ENCODE measurements at regions not wholly inside any gene's neighbourhood (a gene's known extent, or its start where the extent isn't known, plus 50 kb on each side); places are given as distances from the start of the nearest gene placed in this dataset.

GRCh38 chr7:114212721-114213429 lies 201.7 kb upstream of the FOXP2 start:
- Histone ChIP-seq H3K4me1 (ENCODE audit: insufficient read depth, low read length) (no peaks in the 10 kb centered on the region), H2AFZ (ENCODE audit: low read length) (no peak overlapping the region), H3K27ac (ENCODE audit: extremely low read length, insufficient read depth, low read length) (no peak overlapping the region), H3K79me2 (ENCODE audit: insufficient read depth, low read length) (no peaks in the 10 kb centered on the region), H3K9me3 (ENCODE audit: low read length) (no peaks in the 10 kb centered on the region), H3K36me3 (replicated peaks in 1 of 2; ENCODE audit: control insufficient read depth in 1 of 2, insufficient read depth in 2 of 2, low read length in 2 of 2) (no peaks in the 10 kb centered on the region), H3K4me3 (replicated peaks in 1 of 3; ENCODE audit: insufficient read depth in 1 of 3, low read depth in 2 of 3, low read length in 3 of 3) (no peak overlapping the region), H3K27me3 (ENCODE audit: control insufficient read depth in 1 of 2, insufficient read depth in 2 of 2, low read length in 2 of 2) (no peaks in the 10 kb centered on the region), H3K9ac (ENCODE audit: insufficient read depth, low read depth, low read length) (no peak overlapping the region), H3K4me2 (ENCODE audit: low read depth, low read length) (no peak overlapping the region), H4K20me1 (ENCODE audit: insufficient read depth, low read length) (no peaks in the 10 kb centered on the region)
- in situ Hi-C loops (cut with HindIII; ENCODE audit: extremely low pct_ligation_motif_present, low pct_unique_long_range_greater_than_20kb) (no loop called here), intact Hi-C loops (cut with micrococcal nuclease; ENCODE audit: unreplicated experiment) (no loop called here)
- WGBS (ENCODE audit: low lambda C conversion rate): 5% methylated on average over 1 of the region's 1 CpG
- FAIRE-seq (no peak), ATAC-seq (no peak), DNase-seq (ENCODE audit: low spot score) (no peak)
- TF ChIP-seq MED13 (CRISPR knock-in tag; IDR thresholded peaks at IDR 0.05) (no peak), DRAP1 (CRISPR knock-in tag; IDR thresholded peaks at IDR 0.05) (no peak), EP300 (IDR thresholded peaks at IDR 0.05; ENCODE audit: low read depth in 2 of 2, low read length in 2 of 2) (no peak), EP300 (CRISPR knock-in tag; IDR thresholded peaks at IDR 0.05; ENCODE audit: borderline replicate concordance) (no peak), PAX8 (CRISPR knock-in tag; IDR thresholded peaks at IDR 0.05; ENCODE audit: borderline replicate concordance) (no peak), MAFF (IDR thresholded peaks at IDR 0.05; ENCODE audit: low read depth, low read length) (no peak)
- TF ChIP-seq, protein P1, sequence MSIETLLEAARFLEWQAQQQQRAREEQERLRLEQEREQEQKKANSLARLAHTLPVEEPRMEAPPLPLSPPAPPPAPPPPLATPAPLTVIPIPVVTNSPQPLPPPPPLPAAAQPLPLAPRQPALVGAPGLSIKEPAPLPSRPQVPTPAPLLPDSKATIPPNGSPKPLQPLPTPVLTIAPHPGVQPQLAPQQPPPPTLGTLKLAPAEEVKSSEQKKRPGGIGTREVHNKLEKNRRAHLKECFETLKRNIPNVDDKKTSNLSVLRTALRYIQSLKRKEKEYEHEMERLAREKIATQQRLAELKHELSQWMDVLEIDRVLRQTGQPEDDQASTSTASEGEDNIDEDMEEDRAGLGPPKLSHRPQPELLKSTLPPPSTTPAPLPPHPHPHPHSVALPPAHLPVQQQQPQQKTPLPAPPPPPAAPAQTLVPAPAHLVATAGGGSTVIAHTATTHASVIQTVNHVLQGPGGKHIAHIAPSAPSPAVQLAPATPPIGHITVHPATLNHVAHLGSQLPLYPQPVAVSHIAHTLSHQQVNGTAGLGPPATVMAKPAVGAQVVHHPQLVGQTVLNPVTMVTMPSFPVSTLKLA (IDR thresholded peaks at IDR 0.05): no peak
- POLR2A ChIA-PET: no interaction called here
- no TSS peak for BruUV-seq (replicated peaks)
- CTCF ChIA-PET (ENCODE audit: low intra/inter-chr PET ratio, low total read pairs): no interaction called here
